ENCODE measurements at regions not wholly inside any gene's neighbourhood (a gene's known extent, or its start where the extent isn't known, plus 50 kb on each side); places are given as distances from the start of the nearest gene placed in this dataset.
"Not testable (repeated sequence)": the region's sequence is repeated elsewhere in the genome, so short reads cannot be mapped to it uniquely, and the experiment has no call there.

GRCh38 chr3:125910851-125911250, 58.1 kb upstream of the ROPN1B start:
- H3K27ac Mint-ChIP-seq, H3K4me1 Mint-ChIP-seq, H3K27me3 Mint-ChIP-seq, H3K36me3 Mint-ChIP-seq, H3K9me3 Mint-ChIP-seq: not testable (repeated sequence)
- peak overlapping the region in 1 of 4 donors; percentile 17 for H3K4me3 Mint-ChIP-seq

- not testable (repeated sequence) for H3K27me3 Mint-ChIP-seq, H3K36me3 Mint-ChIP-seq, H3K9me3 Mint-ChIP-seq
- Mint-ChIP-seq H3K4me1 (peaks cover 4 to 10% (median 9%) of the 10 kb centered on the region in 3 donors), H3K27ac (peak overlapping the region; percentile 27 to 95 (median 90)), H3K4me3 (peak overlapping the region; percentile 93 to 98 (median 97))
Measured at GRCh38 chr3:125914608-125915436, 54.2 kb upstream of the ROPN1B start.

DNA sequence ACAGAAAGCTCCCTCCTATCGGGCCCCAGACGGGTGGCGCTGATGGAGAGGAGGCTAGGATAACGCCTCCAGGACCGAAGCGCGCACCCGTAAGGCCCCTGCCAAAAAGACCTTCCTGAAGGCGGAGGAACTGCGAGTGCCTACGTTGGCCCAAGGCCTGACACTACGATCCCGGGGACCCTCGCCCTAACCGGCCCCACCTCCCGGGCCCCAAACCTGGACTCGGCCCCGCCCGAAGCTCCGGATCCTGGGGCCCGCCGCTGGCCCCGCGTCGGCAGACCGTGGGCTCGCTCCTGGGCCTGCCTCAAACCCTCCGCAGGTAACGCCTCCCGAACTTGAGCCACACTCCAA, 53.6 kb upstream of the ROPN1B start:
- not testable (repeated sequence) for H3K27me3 Mint-ChIP-seq, H3K9me3 Mint-ChIP-seq, H3K36me3 Mint-ChIP-seq
- Mint-ChIP-seq H3K4me1 (peaks cover 4 to 10% (median 9%) of the 10 kb centered on the region in 3 donors), H3K4me3 (peak overlapping the region; percentile 93 to 98 (median 97)), H3K27ac (peak overlapping the region; percentile 89 to 95 (median 90))

DNA sequence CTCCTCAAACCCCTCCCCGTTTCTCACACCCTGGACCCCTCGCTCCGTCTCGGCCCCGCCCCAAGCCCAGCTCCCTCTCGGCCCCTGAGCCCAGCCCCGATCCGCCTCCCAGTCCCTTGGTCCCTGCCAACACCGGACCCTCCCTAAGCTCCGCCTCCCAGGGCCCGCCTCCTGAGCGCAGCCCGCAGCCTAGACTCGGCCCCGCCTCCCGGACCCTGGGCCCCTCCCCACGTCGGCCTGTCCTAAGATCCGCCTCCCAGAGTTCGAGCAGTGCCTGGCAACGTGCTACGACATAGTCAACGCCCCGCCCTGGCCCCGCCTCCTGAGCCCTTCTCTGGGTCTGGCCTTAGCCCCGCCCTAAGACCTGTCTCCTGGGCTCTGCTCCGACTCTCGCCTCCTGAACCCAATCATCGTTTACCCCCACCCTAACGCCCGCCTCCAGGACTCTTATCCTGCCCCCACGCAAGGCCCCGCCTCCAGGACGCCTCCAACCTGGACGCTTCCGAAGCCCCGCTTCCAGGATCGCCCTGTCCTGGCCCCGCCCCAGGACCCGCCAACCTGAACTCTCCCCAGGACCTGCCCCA, 53.1 kb upstream of the ROPN1B start:
- peaks cover 4 to 10% (median 9%) of the 10 kb centered on the region in 3 donors for H3K4me1 Mint-ChIP-seq
- H3K36me3 Mint-ChIP-seq, H3K9me3 Mint-ChIP-seq, H3K27me3 Mint-ChIP-seq: not testable (repeated sequence)
- H3K4me3 Mint-ChIP-seq = peak overlapping the region; percentile 93 to 98 (median 97)
- peak overlapping the region; percentile 89 to 95 (median 90) for H3K27ac Mint-ChIP-seq

DNA sequence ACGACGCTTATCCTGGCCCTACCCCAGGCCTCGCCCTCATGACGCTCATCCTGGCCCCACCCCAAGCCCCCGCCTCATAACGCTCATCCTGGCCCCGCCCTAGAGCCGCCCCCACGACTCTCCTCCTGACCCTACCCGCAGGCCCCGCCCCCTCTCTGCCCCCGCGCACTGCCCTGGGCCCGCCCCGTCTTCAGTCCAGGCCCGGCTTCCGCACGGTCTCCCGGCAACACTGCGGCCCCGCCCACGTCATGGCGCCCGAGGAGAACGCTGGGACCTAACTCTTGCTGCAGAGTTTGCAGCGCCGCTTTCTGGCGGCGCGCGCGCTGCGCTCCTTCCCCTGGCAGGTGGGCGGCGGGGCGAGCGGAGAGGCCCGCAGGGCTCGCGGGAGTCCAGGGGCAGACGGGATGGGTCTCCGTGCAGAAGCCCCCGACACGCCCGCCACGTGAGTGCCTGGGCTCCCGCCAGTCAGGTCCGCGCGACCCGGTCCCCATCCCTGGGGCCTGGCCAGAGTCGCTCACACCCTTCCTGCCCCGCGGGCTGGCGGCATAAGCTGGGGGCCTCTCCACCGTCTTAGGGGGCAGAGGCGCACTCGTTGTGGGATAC, 52.5 kb upstream of the ROPN1B start:
- peaks cover 4 to 10% (median 9%) of the 10 kb centered on the region in 3 donors for H3K4me1 Mint-ChIP-seq
- H3K4me3 Mint-ChIP-seq = peak overlapping the region; percentile 93 to 98 (median 97)
- H3K9me3 Mint-ChIP-seq = no peaks in the 10 kb centered on the region
- H3K27ac Mint-ChIP-seq = peak overlapping the region; percentile 89 to 95 (median 90)
- no peaks in the 10 kb centered on the region for H3K36me3 Mint-ChIP-seq
- no peaks in the 10 kb centered on the region for H3K27me3 Mint-ChIP-seq

- Mint-ChIP-seq H3K4me1 (peaks cover 4 to 10% (median 9%) of the 10 kb centered on the region in 3 donors), H3K27ac (peak overlapping the region; percentile 89 to 95 (median 90)), H3K4me3 (peak overlapping the region; percentile 93 to 98 (median 97))
- H3K27me3 Mint-ChIP-seq, H3K9me3 Mint-ChIP-seq, H3K36me3 Mint-ChIP-seq: not testable (repeated sequence)
Measured at GRCh38 chr3:125917020-125917549, 51.9 kb upstream of the ROPN1B start.

DNA sequence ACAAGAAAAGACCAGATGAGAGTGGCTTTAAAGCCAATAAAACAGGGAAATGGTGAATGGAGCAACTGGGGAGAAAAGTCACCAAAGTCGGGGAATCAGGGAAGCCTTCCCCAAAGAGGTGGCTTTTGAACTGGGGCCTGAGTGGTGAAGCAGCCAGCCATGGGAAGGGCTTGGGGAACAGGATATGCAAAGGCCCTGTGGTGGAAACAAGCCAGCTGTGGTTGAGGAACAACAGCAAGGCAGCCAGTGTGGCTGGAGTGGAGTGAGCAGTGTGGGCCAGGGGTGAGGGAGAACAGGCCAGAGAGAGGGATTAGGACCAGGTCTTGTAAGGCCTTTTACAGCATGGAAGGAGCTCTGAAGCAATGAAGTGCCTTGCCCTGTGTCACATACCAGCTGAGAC, 51.0 kb upstream of the ROPN1B start:
- H3K9me3 Mint-ChIP-seq, H3K27ac Mint-ChIP-seq, H3K27me3 Mint-ChIP-seq, H3K36me3 Mint-ChIP-seq: not testable (repeated sequence)
- peaks cover 2 to 10% (median 9%) of the 10 kb centered on the region in 3 donors for H3K4me1 Mint-ChIP-seq
- H3K4me3 Mint-ChIP-seq = peak overlapping the region in 2 of 4 donors; percentile 12 to 97

DNA sequence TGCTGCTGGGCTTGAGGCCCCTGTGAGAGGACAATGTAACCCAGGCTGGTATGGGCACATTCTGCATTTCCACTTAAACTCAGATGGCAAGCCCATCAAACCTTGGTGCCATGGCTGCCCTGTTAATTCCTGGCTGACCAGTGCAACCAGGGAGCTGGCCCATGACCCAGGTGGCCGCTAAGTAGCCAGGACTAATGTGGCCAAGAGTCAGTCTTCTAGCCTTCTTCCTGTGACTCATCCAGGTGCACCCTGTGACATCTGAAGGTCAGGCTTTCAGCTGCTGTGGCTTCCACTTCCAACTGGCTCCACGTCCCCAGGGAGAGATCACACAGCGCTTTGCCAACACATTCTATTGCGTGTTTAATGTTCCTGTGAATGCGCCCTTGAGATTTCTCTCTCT, 50.5 kb upstream of the ROPN1B start:
- not testable (repeated sequence) for H3K36me3 Mint-ChIP-seq, H3K27me3 Mint-ChIP-seq
- peak overlapping the region in 1 of 4 donors; percentile 61 for H3K4me3 Mint-ChIP-seq

DNA sequence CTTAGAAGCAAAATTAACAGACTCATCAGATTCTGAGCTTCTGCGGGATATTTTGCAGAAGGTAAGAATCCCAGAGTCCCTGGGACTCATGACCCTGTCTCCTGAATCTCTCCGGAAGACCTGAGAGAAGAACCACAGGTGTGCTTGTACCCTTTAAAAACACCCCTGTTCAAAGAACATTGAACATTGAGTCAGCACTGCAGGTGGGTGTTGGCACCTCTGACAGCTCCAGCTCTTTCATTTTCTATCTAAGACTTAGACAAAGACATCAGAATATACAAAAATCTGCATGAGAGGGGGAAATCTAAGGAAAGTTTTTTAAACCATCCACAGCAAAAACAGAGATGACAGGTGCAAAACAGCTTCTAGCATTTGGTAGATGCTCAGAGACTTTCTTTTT, 50.1 kb upstream of the ROPN1B start:
- H3K36me3 Mint-ChIP-seq, H3K9me3 Mint-ChIP-seq, H3K27me3 Mint-ChIP-seq: not testable (repeated sequence)
- H3K27ac Mint-ChIP-seq = peak overlapping the region in 1 of 3 donors; percentile 48
- H3K4me3 Mint-ChIP-seq = peak overlapping the region in 1 of 4 donors; percentile 61
- H3K4me1 Mint-ChIP-seq = peaks cover 2 to 10% (median 9%) of the 10 kb centered on the region in 3 donors

More for the DNA sequence above, 50.5 kb upstream of the ROPN1B start:
- not testable (repeated sequence) for H3K9me3 Mint-ChIP-seq
- H3K4me1 Mint-ChIP-seq = peaks cover 2 to 10% (median 9%) of the 10 kb centered on the region in 3 donors
- peak overlapping the region in 1 of 3 donors; percentile 48 for H3K27ac Mint-ChIP-seq

All from IgD-negative memory B cell (primary cell).